IMR-90 (cell line): ENCODE measurements at regions not wholly inside any gene's neighbourhood (a gene's known extent, or its start where the extent isn't known, plus 50 kb on each side); places are given as distances from the start of the nearest gene placed in this dataset.

Experiments used
- ATAC-seq: fragments of 200-7000 bp; cut with Tn5 transposase; 2 replicates; pipeline ENCODE4 v1.9.1; 2020; ENCODE audit warnings: low read depth, mild to moderate bottlenecking, moderate library complexity
- BruUV-seq: library from RNA; stranded (reverse); fragments of 400-500 nt; replicated peaks from 2 replicates; lab custom pipeline; 2021; lab: Mats Ljungman, UMichigan
- CTCF ChIA-PET: fragments of 300-600 bp; formaldehyde crosslinking; extraction: SDS; loops from one replicate; lab custom pipeline; 2021; ENCODE audit warnings: antibody characterized with exemption; lab: Yijun Ruan, JAX
- POLR2A ChIA-PET: fragments of 300-600 bp; sonication (Branson Sonifier 250); formaldehyde crosslinking; loops from one replicate; lab custom pipeline; 2022; ENCODE audit warnings: antibody characterized with exemption; ENCODE audit not compliant: unreplicated experiment; lab: Charles Lee
- DNase-seq: peaks from one replicate; pipeline ENCODE4 v3.0.0; 2013
- H2AFZ ChIP-seq: replicated peaks from 2 replicates; pipeline ENCODE3; 2013; ENCODE audit warnings: low read length, mild to moderate bottlenecking; ENCODE audit not compliant: poor library complexity
- H2AK5ac ChIP-seq: 2 replicates; pipeline ENCODE4 v1.6.1; 2013; ENCODE audit warnings: low read depth, low read length, inconsistent platforms
- H2AK9ac ChIP-seq: replicated peaks from 2 replicates; pipeline ENCODE3; 2013; ENCODE audit warnings: mild to moderate bottlenecking, low read depth, low read length, moderate library complexity; ENCODE audit not compliant: poor library complexity
- H2BK120ac ChIP-seq: 2 replicates; pipeline ENCODE4 v1.6.1; 2013; ENCODE audit warnings: low read depth, low read length, inconsistent platforms
- H2BK15ac ChIP-seq: 3 replicates; pipeline ENCODE4 v1.6.1; 2013; ENCODE audit warnings: low read depth, low read length, inconsistent platforms
- H2BK20ac ChIP-seq: 2 replicates; pipeline ENCODE4 v1.6.1; 2013; ENCODE audit warnings: low read depth, mild to moderate bottlenecking, inconsistent platforms, low read length, moderate library complexity
- H2BK5ac ChIP-seq: 2 replicates; pipeline ENCODE4 v1.6.1; 2013; ENCODE audit warnings: mild to moderate bottlenecking, low read depth, low read length, inconsistent platforms; ENCODE audit not compliant: poor library complexity, severe bottlenecking
- H3K14ac ChIP-seq: replicated peaks from 2 replicates; pipeline ENCODE4 v1.6.1; 2013; ENCODE audit warnings: low read depth, low read length, inconsistent platforms
- H3K18ac ChIP-seq: 2 replicates; pipeline ENCODE4 v1.6.1; 2013; ENCODE audit warnings: low read depth, low read length, control low read depth
- H3K23ac ChIP-seq: 2 replicates; pipeline ENCODE4 v1.6.1; 2013; ENCODE audit warnings: low read depth, low read length, inconsistent platforms
- H3K27ac ChIP-seq: 2 replicates; pipeline ENCODE4 v1.5.1; 2013; ENCODE audit warnings: mild to moderate bottlenecking, control low read depth, low read length; ENCODE audit not compliant: insufficient read depth
- H3K27me3 ChIP-seq: 2 replicates; pipeline ENCODE4 v1.6.1; 2013; ENCODE audit warnings: low read length; ENCODE audit not compliant: control insufficient read depth, insufficient read depth
- H3K36me3 ChIP-seq: 2 replicates; pipeline ENCODE4 v1.6.1; 2013; ENCODE audit warnings: low read length, mixed read lengths; ENCODE audit not compliant: control insufficient read depth, insufficient read depth
- H3K4ac ChIP-seq: 2 replicates; pipeline ENCODE4 v1.6.1; 2013; ENCODE audit warnings: low read depth, low read length, inconsistent platforms
- H3K4me1 ChIP-seq: 2 replicates; pipeline ENCODE4 v1.6.1; 2013; ENCODE audit warnings: low read length, mixed read lengths; ENCODE audit not compliant: control insufficient read depth, insufficient read depth
- H3K4me2 ChIP-seq: 2 replicates; pipeline ENCODE4 v1.6.1; 2013; ENCODE audit warnings: low read depth, mild to moderate bottlenecking, control low read depth, low read length, moderate library complexity
- H3K4me3 ChIP-seq: 2 replicates; pipeline ENCODE4 v1.5.1; 2013; ENCODE audit warnings: low read depth, mild to moderate bottlenecking, control low read depth, low read length, moderate library complexity; ENCODE audit not compliant: insufficient read depth
- H3K56ac ChIP-seq: 2 replicates; pipeline ENCODE4 v1.6.1; 2013; ENCODE audit warnings: low read length, inconsistent platforms; ENCODE audit not compliant: insufficient read depth; ENCODE audit errors: extremely low read depth
- H3K79me1 ChIP-seq, 2 experiments: 2 replicates each; pipeline ENCODE4 v1.6.1; 2013; ENCODE audit warnings: low read length in 2 of 2, inconsistent platforms in 1 of 2, low read depth in 1 of 2
- H3K9ac ChIP-seq: 2 replicates; pipeline ENCODE4 v1.6.1; 2013; ENCODE audit warnings: low read depth, low read length, control low read depth
- H3K9me1 ChIP-seq: 2 replicates; pipeline ENCODE4 v1.6.1; 2013; ENCODE audit warnings: low read length, inconsistent platforms; ENCODE audit not compliant: insufficient read depth
- H3K9me3 ChIP-seq: 2 replicates; pipeline ENCODE4 v1.6.1; 2013; ENCODE audit warnings: low read length; ENCODE audit not compliant: control insufficient read depth, insufficient read depth
- H4K20me1 ChIP-seq: 2 replicates; pipeline ENCODE4 v1.6.1; 2013; ENCODE audit warnings: low read length, inconsistent platforms; ENCODE audit not compliant: insufficient read depth
- H4K5ac ChIP-seq: 2 replicates; pipeline ENCODE4 v1.6.1; 2013; ENCODE audit warnings: mild to moderate bottlenecking, low read depth, low read length, control low read depth
- H4K8ac ChIP-seq, 2 experiments: 2 replicates each; pipeline ENCODE4 v1.6.1; 2013; ENCODE audit warnings: low read depth in 2 of 2, low read length in 2 of 2, control low read depth in 1 of 2, inconsistent platforms in 1 of 2
- H4K91ac ChIP-seq: 2 replicates; pipeline ENCODE4 v1.6.1; 2013; ENCODE audit warnings: low read depth, low read length, inconsistent platforms; ENCODE audit not compliant: insufficient read depth
- BHLHE40 ChIP-seq: fragments of 150-350 bp; IDR thresholded peaks from 2 replicates; pipeline ENCODE4 v1.6.1; 2016; ENCODE audit warnings: mild to moderate bottlenecking, low read depth, low read length
- CHD1 ChIP-seq: IDR thresholded peaks from 2 replicates; pipeline ENCODE4 v1.6.1; 2012; ENCODE audit warnings: low read depth, low read length, improper control_type of control experiment
- ELK1 ChIP-seq: fragments of 150-350 bp; IDR thresholded peaks from 2 replicates; pipeline ENCODE4 v1.6.1; 2016; ENCODE audit warnings: low read depth, mild to moderate bottlenecking, low read length, moderate library complexity, borderline replicate concordance
- FOS ChIP-seq: fragments of 150-350 bp; IDR thresholded peaks from 2 replicates; pipeline ENCODE4 v1.6.1; 2016; ENCODE audit warnings: low read depth, low read length
- MAFK ChIP-seq: IDR thresholded peaks from 2 replicates; pipeline ENCODE4 v1.6.1; 2012; ENCODE audit warnings: low read depth, low read length, improper control_type of control experiment
- MAZ ChIP-seq: IDR thresholded peaks from 2 replicates; pipeline ENCODE4 v1.6.1; 2012; ENCODE audit warnings: low read depth, mild to moderate bottlenecking, low read length, improper control_type of control experiment, moderate library complexity, borderline replicate concordance
- NFE2L2 ChIP-seq: fragments of 150-350 bp; IDR thresholded peaks from 2 replicates; pipeline ENCODE4 v1.6.1; 2016; ENCODE audit warnings: low read depth, mild to moderate bottlenecking, low read length
- RFX5 ChIP-seq: IDR thresholded peaks from 2 replicates; pipeline ENCODE4 v1.8.0; 2012; ENCODE audit warnings: low read depth, mild to moderate bottlenecking, low read length, moderate library complexity
- USF2 ChIP-seq: fragments of 150-350 bp; IDR thresholded peaks from 2 replicates; pipeline ENCODE4 v1.6.1; 2017; ENCODE audit warnings: mild to moderate bottlenecking, antibody characterized with exemption, low read length, low read depth
- WGBS, 2 experiments: methylation state at CpG; one replicate each; pipeline versions ENCODE4 v1.1.5 to v1.1.7; 2013; ENCODE audit warnings: missing lambda C conversion rate in 2 of 2; ENCODE audit not compliant: insufficient read length in 1 of 2; ENCODE audit errors: extremely low coverage in 2 of 2; 5-methylcytosine and 5-hydroxymethylcytosine counted together
- dilution Hi-C: fragments of 300-500 bp; cut with HindIII; formaldehyde crosslinking; loops from one replicate; pipeline ENCODE4 v1.14.3; 2018; ENCODE audit warnings: low sequenced_read_pairs; ENCODE audit not compliant: unreplicated experiment
- in situ Hi-C: fragments of 300-500 bp; cut with MboI; formaldehyde crosslinking; loops from 3 replicates; pipeline ENCODE4 v1.14.3; 2019; ENCODE audit warnings: low sequenced_read_pairs, inconsistent platforms, mixed read lengths
- intact Hi-C: fragments of 100-400 bp; cut with micrococcal nuclease; formaldehyde crosslinking; loops from 2 replicates; pipeline ENCODE4 v1.10.0; 2022

GRCh38 chr14:48936362-48936761, 649.8 kb downstream of the RPS29 start:
- Histone ChIP-seq H3K23ac (no peak overlapping the region), H3K4me2 (no peak overlapping the region), H3K36me3 (no peaks in the 10 kb centered on the region), H3K79me1 (no peaks in the 10 kb centered on the region), H4K8ac (peak overlapping the region; percentile 30 to 57; a peak in 2 of 4 replicates), H3K4me3 (no peak overlapping the region), H4K5ac (peak overlapping the region; percentile 77), H2BK5ac (peak overlapping the region; percentile 81), H3K18ac (peak overlapping the region; percentile 71), H4K20me1 (no peaks in the 10 kb centered on the region), H3K4ac (no peak overlapping the region), H3K4me1 (0 out of 2 replicates have a peak, but pooled peaks cover 2% of the 10 kb centered on the region), H2AK9ac (peak overlapping the region; percentile 76), H3K14ac (no peak overlapping the region), H3K56ac (no peak overlapping the region), H3K27me3 (no peaks in the 10 kb centered on the region), H4K91ac (peak overlapping the region; percentile 72; the same call in 1 of the 2 replicates), H2BK120ac (peak overlapping the region; percentile 60), H3K9me3 (no peaks in the 10 kb centered on the region; the same call in 1 of the 2 replicates), H2BK20ac (no peak overlapping the region), H3K9ac (no peak overlapping the region), H3K9me1 (no peaks in the 10 kb centered on the region), H2AFZ (no peak overlapping the region), H3K27ac (peak overlapping the region; percentile 55; the same call in 1 of the 2 replicates), H2BK15ac (peak overlapping the region; percentile 83; the same call in 2 of the 3 replicates), H2AK5ac (no peak overlapping the region)
- in situ Hi-C loops (no loop called here), dilution Hi-C loops (no loop called here), intact Hi-C loops (loop anchor here (10.0 kb wide), 1 partner anchor 238 kb away; no protein-coding TSS in a partner anchor)
- peak; percentile 83 for ATAC-seq
- CTCF ChIA-PET = no interaction called here
- DNase-seq = peak; percentile 77
- POLR2A ChIA-PET = no interaction called here
- no TSS peak for BruUV-seq
- WGBS, 2 experiments = no CpG with 5 or more reads among the region's 2 CpGs
- TF ChIP-seq CHD1 = no peak
- TF ChIP-seq BHLHE40 = no peak
- TF ChIP-seq ELK1 = no peak
- no peak for TF ChIP-seq FOS
- TF ChIP-seq USF2 = no peak
- TF ChIP-seq RFX5 = no peak
- TF ChIP-seq MAZ = no peak
- no peak for TF ChIP-seq NFE2L2
- TF ChIP-seq MAFK = no peak
